Hepatocyte (in vitro differentiated cells): ENCODE measurements at regions not wholly inside any gene's neighbourhood (a gene's known extent, or its start where the extent isn't known, plus 50 kb on each side); places are given as distances from the start of the nearest gene placed in this dataset.

Experiments used
- DNase-seq: peaks from one replicate; pipeline ENCODE4 v3.0.0-alpha.2; 2016; ENCODE audit warnings: low spot score
- H2AFZ ChIP-seq: fragments of 200-600 bp; sonication (generic); 2 replicates; pipeline ENCODE4 v1.6.0; 2016; ENCODE audit warnings: antibody characterized with exemption, mild to moderate bottlenecking
- H3K27ac ChIP-seq: fragments of 200-600 bp; sonication (generic); 2 replicates; pipeline ENCODE4 v1.5.1; 2016; ENCODE audit warnings: mild to moderate bottlenecking
- H3K27me3 ChIP-seq: fragments of 200-600 bp; sonication (generic); 2 replicates; pipeline ENCODE4 v1.6.1; 2016
- H3K36me3 ChIP-seq: fragments of 200-600 bp; sonication (generic); replicated peaks from 2 replicates; pipeline ENCODE4 v1.5.1; 2016; ENCODE audit warnings: low read depth; ENCODE audit not compliant: insufficient read depth
- H3K4me1 ChIP-seq: fragments of 200-600 bp; sonication (generic); 2 replicates; pipeline ENCODE4 v1.5.1; 2016; ENCODE audit warnings: mild to moderate bottlenecking, moderate library complexity; ENCODE audit not compliant: insufficient read depth
- H3K4me2 ChIP-seq: fragments of 200-600 bp; sonication (generic); 2 replicates; pipeline ENCODE4 v1.6.0; 2016
- H3K4me3 ChIP-seq: fragments of 200-600 bp; sonication (generic); 2 replicates; pipeline ENCODE4 v1.5.1; 2016; ENCODE audit warnings: mild to moderate bottlenecking
- H3K79me2 ChIP-seq: fragments of 200-600 bp; sonication (generic); 2 replicates; pipeline ENCODE4 v1.6.0; 2017; ENCODE audit warnings: mild to moderate bottlenecking
- H3K9me2 ChIP-seq: fragments of 200-600 bp; sonication (generic); replicated peaks from 2 replicates; pipeline ENCODE4 v1.6.0; 2017; ENCODE audit warnings: mild to moderate bottlenecking; ENCODE audit not compliant: insufficient read depth
- H3K9me3 ChIP-seq: fragments of 200-600 bp; sonication (generic); 2 replicates; pipeline ENCODE4 v1.5.1; 2016; ENCODE audit warnings: low read depth, mild to moderate bottlenecking
- H4K20me1 ChIP-seq: fragments of 200-600 bp; sonication (generic); 2 replicates; pipeline ENCODE4 v1.6.0; 2016; ENCODE audit warnings: mild to moderate bottlenecking; ENCODE audit not compliant: insufficient read depth, poor library complexity, severe bottlenecking
- CTCF ChIP-seq: fragments of 200-600 bp; sonication (generic); IDR thresholded peaks from 2 replicates; pipeline ENCODE4 v1.5.1; 2016; ENCODE audit warnings: antibody characterized with exemption, mild to moderate bottlenecking; ENCODE audit not compliant: poor library complexity
- EZH2 ChIP-seq: fragments of 200-600 bp; sonication (generic); IDR thresholded peaks from 2 replicates; pipeline ENCODE4 v1.6.1; 2016; ENCODE audit warnings: antibody characterized with exemption, mild to moderate bottlenecking, borderline replicate concordance
- EZH2phosphoT487 ChIP-seq: fragments of 200-600 bp; sonication (generic); IDR thresholded peaks from one replicate; pipeline ENCODE4 v1.6.1; 2018; ENCODE audit warnings: antibody characterized with exemption, mild to moderate bottlenecking, low read depth, moderate library complexity; ENCODE audit not compliant: unreplicated experiment, severe bottlenecking
- WGBS: methylation state at CpG from one replicate; pipeline ENCODE4 v1.1.6; 2016; ENCODE audit warnings: low lambda C conversion rate; ENCODE audit errors: missing lambda C conversion rate; 5-methylcytosine and 5-hydroxymethylcytosine counted together

GRCh38 chr7:53641091-53641490 lies 605.7 kb downstream of the POM121L12 start:
- Histone ChIP-seq H3K4me1 (peaks cover 6% of the 10 kb centered on the region), H2AFZ (no peak overlapping the region), H3K9me3 (no peaks in the 10 kb centered on the region), H3K27ac (no peak overlapping the region), H3K79me2 (no peaks in the 10 kb centered on the region), H3K4me2 (no peak overlapping the region), H3K9me2 (no peaks in the 10 kb centered on the region), H3K36me3 (no peaks in the 10 kb centered on the region), H3K27me3 (no peaks in the 10 kb centered on the region), H3K4me3 (no peak overlapping the region), H4K20me1 (no peaks in the 10 kb centered on the region)
- TF ChIP-seq EZH2phosphoT487 (no peak), EZH2 (no peak), CTCF (no peak)
- no peak for DNase-seq

GRCh38 chr7:53642361-53642760 lies 606.9 kb downstream of the POM121L12 start:
- TF ChIP-seq EZH2phosphoT487 = no peak
- TF ChIP-seq CTCF = no peak
- no peak for TF ChIP-seq EZH2
- 27% methylated on average over 4 of the region's 4 CpGs for WGBS
- Histone ChIP-seq H3K4me1 (peaks cover 6% of the 10 kb centered on the region), H3K36me3 (no peaks in the 10 kb centered on the region), H3K79me2 (no peaks in the 10 kb centered on the region), H3K4me3 (no peak overlapping the region), H3K4me2 (no peak overlapping the region), H3K9me2 (no peaks in the 10 kb centered on the region), H3K27me3 (no peaks in the 10 kb centered on the region), H3K27ac (peak overlapping the region; percentile 69), H4K20me1 (no peaks in the 10 kb centered on the region), H3K9me3 (no peaks in the 10 kb centered on the region), H2AFZ (peak overlapping the region; percentile 0)
- DNase-seq = peak; percentile 12

- Histone ChIP-seq H3K4me1 (peaks cover 6% of the 10 kb centered on the region), H2AFZ (peak overlapping the region; percentile 0), H3K9me2 (no peaks in the 10 kb centered on the region), H3K27me3 (no peaks in the 10 kb centered on the region), H3K4me2 (no peak overlapping the region), H4K20me1 (no peaks in the 10 kb centered on the region), H3K9me3 (no peaks in the 10 kb centered on the region), H3K4me3 (no peak overlapping the region), H3K27ac (peak overlapping the region; percentile 69), H3K36me3 (no peaks in the 10 kb centered on the region), H3K79me2 (no peaks in the 10 kb centered on the region)
- no peak for TF ChIP-seq CTCF
- no peak for TF ChIP-seq EZH2
- TF ChIP-seq EZH2phosphoT487 = no peak
- WGBS = 40% methylated on average over 2 of the region's 2 CpGs
- DNase-seq = no peak
These were observed 607.4 kb downstream of the POM121L12 start for GRCh38 chr7:53642866-53643265.

GRCh38 chr7:53656881-53657280 lies 621.4 kb downstream of the POM121L12 start:
- H3K4me3 ChIP-seq = no peak overlapping the region
- H2AFZ ChIP-seq = no peak overlapping the region
- no peak for TF ChIP-seq EZH2
- TF ChIP-seq EZH2phosphoT487 = no peak
- no peak for TF ChIP-seq CTCF
- H4K20me1 ChIP-seq = no peaks in the 10 kb centered on the region
- no peaks in the 10 kb centered on the region for H3K4me1 ChIP-seq
- H3K9me3 ChIP-seq = no peaks in the 10 kb centered on the region
- no peak for DNase-seq
- H3K27ac ChIP-seq = no peak overlapping the region
- 96% methylated on average over 1 of the region's 1 CpG for WGBS
- no peaks in the 10 kb centered on the region for H3K9me2 ChIP-seq
- H3K27me3 ChIP-seq = no peaks in the 10 kb centered on the region
- H3K4me2 ChIP-seq = no peak overlapping the region
- no peaks in the 10 kb centered on the region for H3K36me3 ChIP-seq
- no peaks in the 10 kb centered on the region for H3K79me2 ChIP-seq
